Stomach smooth muscle (tissue), 2 donors: ENCODE measurements at regions not wholly inside any gene's neighbourhood (a gene's known extent, or its start where the extent isn't known, plus 50 kb on each side); places are given as distances from the start of the nearest gene placed in this dataset.
"Not testable (repeated sequence)": the region's sequence is repeated elsewhere in the genome, so short reads cannot be mapped to it uniquely, and the experiment has no call there.

ENCODE experiments used
- H3K27ac ChIP-seq: one replicate; pipeline ENCODE4 v1.7.0; 2013; ENCODE audit warnings: mild to moderate bottlenecking, low read length, inconsistent platforms
- H3K27me3 ChIP-seq, 2 donors: one replicate each; pipeline ENCODE4 v1.7.0; 2013; ENCODE audit warnings: low read length in 2 of 2; ENCODE audit not compliant: insufficient read depth in 2 of 2, control insufficient read depth in 1 of 2
- H3K36me3 ChIP-seq, 2 donors: one replicate each; pipeline ENCODE4 v1.7.0; 2013; ENCODE audit warnings: low read length in 2 of 2; ENCODE audit not compliant: control insufficient read depth in 2 of 2, insufficient read depth in 2 of 2
- H3K4me1 ChIP-seq: one replicate; pipeline ENCODE4 v1.7.0; 2013; ENCODE audit warnings: low read length; ENCODE audit not compliant: control insufficient read depth, insufficient read depth
- H3K4me3 ChIP-seq, 2 donors: one replicate each; pipeline ENCODE4 v1.7.0; 2013; ENCODE audit warnings: low read length in 2 of 2
- H3K9ac ChIP-seq, 2 donors: one replicate each; pipeline ENCODE4 v1.7.0; 2013; ENCODE audit warnings: low read length in 2 of 2, mild to moderate bottlenecking in 1 of 2
- H3K9me3 ChIP-seq, 2 donors: one replicate each; pipeline ENCODE4 v1.7.0; 2013; ENCODE audit warnings: low read length in 2 of 2; ENCODE audit not compliant: control insufficient read depth in 2 of 2
- donor health status: healthy.
- donor health status: Pancreatic carcinoma.

DNA sequence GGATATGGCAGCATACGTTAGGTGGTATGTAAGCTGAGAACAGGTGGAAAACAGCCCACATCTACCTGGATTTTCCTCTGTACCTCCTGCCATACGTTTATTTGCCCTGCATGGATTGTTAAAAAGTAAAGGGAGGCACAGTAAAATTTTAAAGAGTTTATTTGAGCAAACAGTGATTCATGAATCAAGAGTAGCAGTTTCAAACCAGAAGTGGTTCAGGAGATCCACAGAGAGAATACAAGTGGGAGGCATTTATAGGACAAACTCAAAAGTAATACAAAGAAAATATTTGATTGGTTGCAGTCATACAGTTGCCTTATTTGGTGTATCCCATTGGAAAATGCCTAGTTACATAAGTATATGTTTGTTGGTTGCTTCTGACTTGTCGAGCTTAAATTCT lies 117.6 kb downstream of the FAM170A start:
- Histone ChIP-seq H3K27ac (no peak overlapping the region), H3K27me3 (no peaks in the 10 kb centered on the region), H3K4me3 (no peak overlapping the region), H3K9me3 (peaks cover 0 to 3% of the 10 kb centered on the region in 2 donors), H3K4me1 (no peaks in the 10 kb centered on the region), H3K9ac (no peak overlapping the region), H3K36me3 (no peaks in the 10 kb centered on the region)

DNA sequence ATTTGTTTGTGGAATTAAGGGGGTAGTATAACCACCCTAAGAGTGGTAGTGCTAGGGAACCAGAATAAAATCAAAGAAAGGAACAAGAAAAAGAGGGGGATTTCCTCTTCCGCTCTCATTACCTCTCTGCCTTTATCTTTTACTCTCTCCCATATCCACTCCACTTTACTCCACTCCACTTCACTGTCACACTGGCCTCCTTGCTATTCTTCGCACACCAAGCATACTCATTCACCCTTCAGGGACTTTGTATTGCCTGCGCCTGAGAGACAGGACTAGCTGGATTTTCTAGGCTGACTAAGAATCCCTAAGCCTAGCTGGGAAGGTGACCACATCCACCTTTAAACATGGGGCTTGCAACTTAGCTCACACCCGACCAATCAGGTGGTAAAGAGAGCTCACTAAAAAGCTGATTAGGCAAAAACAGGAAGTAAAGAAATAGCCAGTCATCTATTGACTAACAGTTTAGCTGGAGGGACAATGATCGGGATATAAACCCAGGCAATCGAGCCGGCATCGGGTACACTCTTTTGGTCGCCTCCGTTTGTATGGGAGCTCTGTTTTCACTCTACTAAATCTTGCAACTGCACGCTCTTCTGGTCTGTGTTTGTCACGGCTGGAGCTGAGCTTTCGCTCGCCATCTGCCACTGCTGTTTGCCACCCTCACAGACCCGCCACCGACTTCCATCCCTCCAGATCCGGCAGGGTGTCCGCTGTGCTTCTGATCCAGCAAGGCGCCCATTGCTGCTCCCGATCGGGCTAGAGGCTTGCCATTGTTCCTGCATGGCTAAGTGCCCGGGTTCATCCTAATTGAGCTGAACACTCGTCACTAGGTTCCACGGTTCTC lies 121.8 kb downstream of the FAM170A start:
- H3K4me3 ChIP-seq = no peak overlapping the region
- no peaks in the 10 kb centered on the region for H3K4me1 ChIP-seq
- H3K9ac ChIP-seq = no peak overlapping the region
- H3K27ac ChIP-seq = no peak overlapping the region
- H3K9me3 ChIP-seq = peaks cover 0 to 3% of the 10 kb centered on the region in 2 donors
- no peaks in the 10 kb centered on the region for H3K36me3 ChIP-seq
- no peaks in the 10 kb centered on the region for H3K27me3 ChIP-seq

DNA sequence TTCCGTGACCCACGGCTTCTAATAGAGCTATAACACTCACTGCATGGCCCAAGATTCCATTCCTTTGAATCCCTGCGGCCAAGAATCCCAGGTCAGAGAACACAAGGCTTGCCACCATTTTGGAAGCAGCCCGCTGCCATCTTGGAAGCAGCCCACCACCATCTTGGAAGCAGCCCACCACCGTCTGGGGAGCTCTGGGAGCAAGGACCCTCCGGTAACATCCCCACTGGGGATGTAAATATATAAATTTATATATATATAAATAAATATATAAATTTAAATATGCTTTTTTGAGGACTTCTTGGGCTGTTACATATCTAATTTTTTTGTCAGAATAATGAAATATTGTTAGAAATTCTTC lies 122.4 kb downstream of the FAM170A start:
- no peak overlapping the region for H3K27ac ChIP-seq
- no peaks in the 10 kb centered on the region for H3K4me1 ChIP-seq
- peaks cover 0 to 2% of the 10 kb centered on the region in 2 donors for H3K9me3 ChIP-seq
- H3K4me3 ChIP-seq = no peak overlapping the region
- H3K9ac ChIP-seq = no peak overlapping the region
- H3K36me3 ChIP-seq = no peaks in the 10 kb centered on the region
- H3K27me3 ChIP-seq = no peaks in the 10 kb centered on the region

DNA sequence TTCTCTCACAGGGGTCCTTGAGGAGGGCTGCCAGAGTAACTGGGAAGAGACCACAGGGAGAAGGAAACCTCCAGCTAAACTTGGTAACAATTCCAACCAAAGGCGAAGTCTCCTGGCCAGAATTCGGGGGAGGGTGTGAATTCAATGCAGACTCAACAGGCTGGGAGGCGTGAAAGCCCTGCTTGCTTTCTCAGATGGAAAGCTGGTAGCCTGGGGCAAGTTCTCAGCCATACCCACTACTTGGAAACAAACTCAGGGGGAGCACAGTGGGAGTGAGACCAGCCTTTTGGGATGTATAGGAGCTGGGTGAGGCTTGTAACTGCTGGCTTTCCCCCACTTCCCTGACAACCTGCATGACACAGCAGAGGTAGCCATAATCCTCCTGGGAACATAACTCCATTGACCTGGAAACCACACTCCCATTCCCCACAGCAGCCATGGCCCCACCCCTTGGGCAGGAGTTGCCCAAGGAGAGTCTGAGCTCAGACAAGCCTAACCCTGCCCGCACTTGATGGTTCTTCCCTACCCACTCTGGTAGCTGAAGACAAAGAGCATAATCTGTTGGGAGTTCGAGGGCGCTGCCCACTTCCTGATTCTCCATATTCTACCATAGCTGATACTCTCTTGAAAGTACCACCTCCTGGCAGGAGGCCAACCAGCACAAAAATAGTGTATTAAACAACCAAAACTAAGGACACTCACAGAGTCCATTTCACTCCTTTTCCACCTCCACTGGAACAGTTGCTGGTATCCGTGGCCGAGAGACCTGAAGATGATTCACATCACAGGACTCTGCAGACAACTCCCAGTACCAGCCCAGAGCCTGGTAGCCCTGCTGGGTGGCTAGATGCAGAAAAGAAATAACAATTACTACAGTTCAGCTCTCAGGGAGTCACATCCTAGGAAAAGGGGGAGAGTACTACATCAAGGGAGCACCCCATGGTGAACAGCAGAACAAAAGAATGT lies 123.8 kb downstream of the FAM170A start:
- H3K27me3 ChIP-seq = no peaks in the 10 kb centered on the region
- H3K9ac ChIP-seq = no peak overlapping the region

DNA sequence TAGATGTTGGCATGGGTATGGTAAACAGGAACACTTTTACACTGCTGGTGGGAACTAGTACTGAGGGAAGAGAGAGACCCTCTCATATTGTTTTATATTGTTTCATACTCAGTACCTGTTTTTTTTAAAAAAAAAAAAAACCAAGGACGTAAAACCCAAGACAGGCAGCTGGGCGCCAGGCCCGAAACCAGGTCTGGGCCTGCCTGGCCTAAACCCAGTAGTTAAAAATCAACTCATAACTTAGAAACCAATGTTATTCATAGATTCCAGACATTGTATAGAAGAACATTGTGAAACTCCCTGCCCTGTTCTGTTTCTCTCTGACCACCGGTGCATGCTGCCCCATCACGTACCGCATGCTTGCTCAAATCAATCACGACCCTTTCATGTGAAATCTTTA lies 125.5 kb downstream of the FAM170A start:
- not testable (repeated sequence) for H3K4me3 ChIP-seq, H3K9me3 ChIP-seq, H3K9ac ChIP-seq, H3K4me1 ChIP-seq, H3K27ac ChIP-seq, H3K36me3 ChIP-seq, H3K27me3 ChIP-seq

More for the DNA sequence above, 123.8 kb downstream of the FAM170A start:
- no peaks in the 10 kb centered on the region for H3K36me3 ChIP-seq
- H3K4me1 ChIP-seq = no peaks in the 10 kb centered on the region
- H3K27ac ChIP-seq = no peak overlapping the region
- no peaks in the 10 kb centered on the region for H3K9me3 ChIP-seq
- no peak overlapping the region for H3K4me3 ChIP-seq

DNA sequence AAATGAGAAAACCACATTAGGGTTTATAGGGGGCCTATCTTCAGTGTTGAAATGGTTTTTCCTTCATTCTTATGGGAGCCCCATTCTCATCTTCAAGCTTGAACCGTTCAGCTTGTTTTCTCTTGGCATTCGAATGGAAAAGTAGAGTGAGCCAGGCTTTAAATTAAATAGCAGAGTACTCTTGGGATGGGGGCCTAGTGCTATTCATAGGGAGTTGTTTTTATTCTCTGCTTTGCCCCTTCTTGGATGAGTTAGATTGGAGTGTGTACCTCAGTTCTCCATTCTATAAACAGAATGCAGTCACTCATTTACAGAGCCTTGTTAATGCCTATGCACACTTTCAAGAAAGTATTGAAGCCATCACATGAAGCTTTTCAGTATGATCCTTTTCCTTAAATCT lies 127.9 kb downstream of the FAM170A start:
- H3K4me3 ChIP-seq = no peak overlapping the region
- no peak overlapping the region for H3K9ac ChIP-seq
- H3K36me3 ChIP-seq = no peaks in the 10 kb centered on the region
- H3K9me3 ChIP-seq = no peaks in the 10 kb centered on the region
- H3K4me1 ChIP-seq = no peaks in the 10 kb centered on the region
- no peak overlapping the region for H3K27ac ChIP-seq
- H3K27me3 ChIP-seq = no peaks in the 10 kb centered on the region

DNA sequence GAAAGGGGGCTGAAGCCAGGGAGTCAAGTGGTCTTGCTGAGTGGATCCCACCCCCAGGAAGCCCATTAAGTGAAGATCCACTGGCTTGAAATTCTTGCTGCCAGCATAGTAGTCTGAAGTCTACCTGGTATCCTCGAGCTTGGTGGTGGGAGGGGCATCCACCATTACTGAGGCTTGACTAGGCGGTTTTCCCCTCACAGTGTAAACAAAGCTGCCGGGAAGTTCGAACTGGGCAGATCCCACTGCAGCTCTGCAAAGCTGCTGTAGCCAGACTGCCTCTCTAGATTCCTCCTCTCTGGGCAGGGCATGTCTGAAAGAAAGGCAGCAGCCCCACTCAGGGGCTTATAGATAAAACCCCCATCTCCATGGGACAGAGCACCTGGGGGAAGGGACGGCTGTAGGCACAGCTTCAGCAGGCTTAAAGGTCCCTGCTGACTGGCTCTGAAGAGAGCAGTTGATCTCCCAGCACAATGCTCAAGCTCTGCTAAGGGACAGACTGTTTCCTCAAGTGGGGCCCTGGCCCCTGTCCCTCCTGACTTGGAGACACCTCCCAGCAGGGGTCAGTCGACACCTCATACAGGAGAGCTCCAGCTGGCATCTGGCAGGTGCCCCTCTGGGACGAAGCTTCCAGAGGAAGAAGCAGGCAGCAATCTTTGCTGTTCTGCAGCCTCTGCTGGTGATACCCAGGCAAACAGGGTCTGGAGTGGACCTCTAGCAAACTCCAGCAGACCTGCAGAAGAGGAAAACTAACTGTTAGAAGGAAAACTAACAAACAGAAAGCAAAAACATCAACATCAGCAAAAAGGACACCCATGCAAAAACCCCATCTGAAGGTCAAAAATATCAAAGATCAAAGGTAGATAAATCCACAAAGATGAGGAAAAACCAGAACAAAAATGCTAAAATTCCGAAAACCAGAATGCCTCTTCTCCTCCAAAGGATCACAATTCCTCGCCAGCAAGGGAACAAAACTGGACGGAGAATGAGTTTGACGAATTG lies 140.6 kb downstream of the FAM170A start:
- not testable (repeated sequence) for H3K4me1 ChIP-seq, H3K9me3 ChIP-seq, H3K9ac ChIP-seq, H3K4me3 ChIP-seq, H3K27me3 ChIP-seq, H3K27ac ChIP-seq, H3K36me3 ChIP-seq

DNA sequence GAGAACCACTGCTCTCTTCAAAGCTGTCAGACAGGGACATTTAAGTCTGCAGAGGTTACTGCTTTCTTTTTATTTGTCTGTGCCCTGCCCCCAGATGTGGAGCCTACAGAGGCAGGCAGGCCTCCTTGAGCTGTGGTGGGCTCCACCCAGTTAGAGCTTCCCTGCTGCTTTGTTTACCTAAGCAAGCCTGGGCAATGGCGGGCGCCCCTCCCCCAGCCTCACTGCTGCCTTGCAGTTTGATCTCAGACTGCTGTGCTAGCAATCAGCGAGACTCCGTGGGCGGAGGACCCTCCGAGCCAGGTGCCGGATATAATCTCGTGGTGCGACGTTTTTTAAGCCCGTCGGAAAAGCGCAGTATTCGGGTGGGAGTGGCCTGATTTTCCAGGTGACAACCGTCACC lies 150.8 kb downstream of the FAM170A start:
- H3K27ac ChIP-seq, H3K27me3 ChIP-seq, H3K36me3 ChIP-seq, H3K4me3 ChIP-seq, H3K9ac ChIP-seq, H3K4me1 ChIP-seq, H3K9me3 ChIP-seq: not testable (repeated sequence)

DNA sequence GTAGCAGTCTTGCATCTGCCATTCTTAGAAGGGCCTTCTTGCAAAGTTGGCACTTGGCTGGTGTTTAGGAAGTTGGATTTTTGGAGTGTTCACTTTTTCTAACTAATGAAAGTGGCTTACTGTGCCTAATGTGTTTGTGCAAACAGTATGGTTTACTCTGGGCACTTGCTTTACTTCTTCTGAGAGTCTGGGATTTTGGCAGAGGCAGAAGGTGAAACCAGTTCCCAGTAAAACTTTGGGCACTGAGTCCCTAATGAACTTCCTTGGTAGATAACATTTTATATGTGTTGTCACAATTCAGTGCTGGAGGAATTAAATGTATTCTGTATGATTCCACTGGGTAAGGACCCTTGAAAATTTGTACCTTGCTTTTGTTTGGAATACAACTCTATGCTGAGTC lies 155.7 kb downstream of the FAM170A start:
- no peaks in the 10 kb centered on the region for H3K4me1 ChIP-seq
- no peak overlapping the region for H3K27ac ChIP-seq
- no peak overlapping the region for H3K9ac ChIP-seq
- H3K27me3 ChIP-seq = no peaks in the 10 kb centered on the region
- H3K4me3 ChIP-seq = no peak overlapping the region
- no peaks in the 10 kb centered on the region for H3K9me3 ChIP-seq
- no peaks in the 10 kb centered on the region for H3K36me3 ChIP-seq

DNA sequence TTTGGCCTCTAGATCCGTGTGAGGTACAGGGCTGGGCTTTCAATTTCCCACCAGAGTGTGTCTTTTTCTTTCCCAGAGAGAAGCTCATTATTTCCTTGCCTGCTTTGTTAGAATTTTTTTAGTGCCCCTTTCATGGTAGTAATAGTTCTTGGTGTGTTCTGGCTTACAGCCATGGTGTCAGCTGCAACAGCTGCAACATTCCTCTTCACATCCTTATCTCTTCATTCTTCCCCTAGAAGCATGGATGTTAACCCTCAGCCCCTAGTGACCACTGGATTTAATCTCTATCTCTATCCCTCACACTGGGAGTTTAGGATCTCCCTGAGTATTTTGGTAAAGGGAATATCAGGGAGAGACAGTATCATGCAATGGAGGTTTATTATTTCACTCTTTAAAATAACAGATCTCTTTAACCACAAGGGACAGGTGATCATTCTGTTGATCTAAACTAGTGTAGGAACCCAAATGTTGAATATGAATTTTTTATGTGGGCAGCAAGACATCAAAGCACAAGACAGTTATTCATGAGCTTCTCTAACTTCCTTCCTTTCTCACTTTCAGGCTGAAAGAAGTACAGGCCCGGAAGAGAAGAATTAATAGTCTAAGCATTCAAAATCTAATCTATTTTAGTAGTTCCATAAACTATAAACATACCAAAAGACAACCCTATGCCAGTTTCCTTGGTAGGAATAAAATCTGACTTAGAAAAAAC lies 160.2 kb downstream of the FAM170A start:
- no peaks in the 10 kb centered on the region for H3K4me1 ChIP-seq
- no peak overlapping the region for H3K27ac ChIP-seq
- no peak overlapping the region for H3K4me3 ChIP-seq
- no peaks in the 10 kb centered on the region for H3K9me3 ChIP-seq
- no peak overlapping the region for H3K9ac ChIP-seq
- no peaks in the 10 kb centered on the region for H3K27me3 ChIP-seq
- no peaks in the 10 kb centered on the region for H3K36me3 ChIP-seq
